Caco-2 (cell line): ENCODE measurements at regions not wholly inside any gene's neighbourhood (a gene's known extent, or its start where the extent isn't known, plus 50 kb on each side); places are given as distances from the start of the nearest gene placed in this dataset.

Experiments used
- BruUV-seq: library from RNA; stranded (reverse); fragments of 400-500 nt; replicated peaks from 2 replicates; lab custom pipeline; 2021; lab: Mats Ljungman, UMichigan
- CTCF ChIA-PET: fragments of 300-600 bp; sonication (Branson Sonifier 250); formaldehyde crosslinking; loops from one replicate; lab custom pipeline; 2022; ENCODE audit warnings: antibody characterized with exemption; lab: Charles Lee
- POLR2A ChIA-PET: fragments of 300-600 bp; sonication (Branson Sonifier 250); formaldehyde crosslinking; loops from one replicate; lab custom pipeline; 2022; ENCODE audit warnings: antibody characterized with exemption; lab: Charles Lee
- DNase-seq, 2 experiments: peaks; one replicate each; pipeline versions ENCODE4 v3.0.0 to v3.0.0-alpha.2; 2020 to 2022
- H3K27me3 ChIP-seq: replicated peaks from 2 replicates; pipeline ENCODE4 v1.6.0; 2011; ENCODE audit warnings: low read length; ENCODE audit not compliant: control insufficient read depth, insufficient read depth
- H3K36me3 ChIP-seq: 2 replicates; pipeline ENCODE4 v1.5.1; 2011; ENCODE audit warnings: low read length; ENCODE audit not compliant: control insufficient read depth, insufficient read depth
- H3K4me1 ChIP-seq: fragments of 250-450 bp; sonication (Bioruptor Pico); 2 replicates; pipeline ENCODE4 v1.5.1; 2020; ENCODE audit warnings: mild to moderate bottlenecking
- H3K4me3 ChIP-seq: 2 replicates; pipeline ENCODE4 v1.5.1; 2011; ENCODE audit warnings: low read depth, mild to moderate bottlenecking, control low read depth, low read length
- H3K9me3 ChIP-seq: fragments of 250-450 bp; sonication (Bioruptor Pico); 2 replicates; pipeline ENCODE4 v1.5.1; 2020; ENCODE audit warnings: mild to moderate bottlenecking, moderate library complexity
- H3K27ac Mint-ChIP-seq: one replicate; pipeline ENCODE4 v1.8.0; 2022; ENCODE audit warnings: mixed read lengths; ENCODE audit not compliant: unreplicated experiment
- H3K27me3 Mint-ChIP-seq: one replicate; pipeline ENCODE4 v1.8.0; 2022; ENCODE audit warnings: mixed read lengths; ENCODE audit not compliant: insufficient read depth, unreplicated experiment
- H3K36me3 Mint-ChIP-seq: one replicate; pipeline ENCODE4 v1.8.0; 2022; ENCODE audit warnings: mild to moderate bottlenecking, mixed read lengths; ENCODE audit not compliant: insufficient read depth, unreplicated experiment
- H3K4me1 Mint-ChIP-seq: one replicate; pipeline ENCODE4 v1.8.0; 2022; ENCODE audit warnings: low read depth, mixed read lengths; ENCODE audit not compliant: unreplicated experiment
- H3K4me3 Mint-ChIP-seq: one replicate; pipeline ENCODE4 v1.8.0; 2022; ENCODE audit warnings: mild to moderate bottlenecking, moderate library complexity, mixed read lengths; ENCODE audit not compliant: unreplicated experiment
- H3K9me3 Mint-ChIP-seq: one replicate; pipeline ENCODE4 v1.8.0; 2022; ENCODE audit warnings: mixed read lengths; ENCODE audit not compliant: unreplicated experiment
- intact Hi-C: fragments of 100-400 bp; cut with micrococcal nuclease; formaldehyde crosslinking; loops from one replicate; pipeline ENCODE4 v1.10.0; 2022; ENCODE audit not compliant: unreplicated experiment
- TF ChIP-seq, protein P1 (sequence below), 2 experiments: fragments of 200-600 bp in 1 of 2; IDR thresholded peaks; 1 replicate in 1 of 2; 2 replicates in 1 of 2; pipeline versions ENCODE4 v1.5.1 to v1.8.0; 2011 to 2022; ENCODE audit warnings: antibody characterized with exemption in 1 of 2, control low read depth in 1 of 2, inconsistent platforms in 1 of 2, low read depth in 1 of 2, low read length in 1 of 2, mild to moderate bottlenecking in 1 of 2, moderate library complexity in 1 of 2; ENCODE audit not compliant: insufficient read depth in 1 of 2, severe bottlenecking in 1 of 2, unreplicated experiment in 1 of 2

DNA sequence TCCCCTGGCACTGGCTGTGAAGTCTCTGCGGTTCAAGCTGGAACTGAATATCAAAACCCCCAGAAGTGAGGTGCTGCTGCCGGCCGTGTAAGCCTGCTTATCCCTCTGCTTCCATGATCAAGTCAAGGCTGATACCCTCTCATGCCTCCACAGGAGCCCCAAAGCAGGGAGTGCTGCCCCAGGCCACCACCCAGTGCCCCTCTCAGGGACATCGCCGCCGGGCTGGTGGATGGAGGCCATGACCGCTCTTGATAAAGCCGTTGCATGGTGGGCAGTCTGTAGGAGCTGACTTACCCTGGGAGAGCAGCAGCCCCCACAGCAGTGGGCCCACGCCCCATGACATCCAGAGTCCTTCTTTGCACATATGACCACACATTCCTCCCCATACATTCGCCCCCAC is 162.0 kb upstream of the CST7 start:
- TF ChIP-seq, protein P1, sequence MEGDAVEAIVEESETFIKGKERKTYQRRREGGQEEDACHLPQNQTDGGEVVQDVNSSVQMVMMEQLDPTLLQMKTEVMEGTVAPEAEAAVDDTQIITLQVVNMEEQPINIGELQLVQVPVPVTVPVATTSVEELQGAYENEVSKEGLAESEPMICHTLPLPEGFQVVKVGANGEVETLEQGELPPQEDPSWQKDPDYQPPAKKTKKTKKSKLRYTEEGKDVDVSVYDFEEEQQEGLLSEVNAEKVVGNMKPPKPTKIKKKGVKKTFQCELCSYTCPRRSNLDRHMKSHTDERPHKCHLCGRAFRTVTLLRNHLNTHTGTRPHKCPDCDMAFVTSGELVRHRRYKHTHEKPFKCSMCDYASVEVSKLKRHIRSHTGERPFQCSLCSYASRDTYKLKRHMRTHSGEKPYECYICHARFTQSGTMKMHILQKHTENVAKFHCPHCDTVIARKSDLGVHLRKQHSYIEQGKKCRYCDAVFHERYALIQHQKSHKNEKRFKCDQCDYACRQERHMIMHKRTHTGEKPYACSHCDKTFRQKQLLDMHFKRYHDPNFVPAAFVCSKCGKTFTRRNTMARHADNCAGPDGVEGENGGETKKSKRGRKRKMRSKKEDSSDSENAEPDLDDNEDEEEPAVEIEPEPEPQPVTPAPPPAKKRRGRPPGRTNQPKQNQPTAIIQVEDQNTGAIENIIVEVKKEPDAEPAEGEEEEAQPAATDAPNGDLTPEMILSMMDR (IDR thresholded peaks at IDR 0.05; ENCODE audit: insufficient read depth in 1 of 2, low read depth in 1 of 2, low read length in 1 of 2, severe bottlenecking in 1 of 2, unreplicated experiment in 1 of 2), result no peak
- no peaks in the 10 kb centered on the region for H3K9me3 Mint-ChIP-seq

DNA sequence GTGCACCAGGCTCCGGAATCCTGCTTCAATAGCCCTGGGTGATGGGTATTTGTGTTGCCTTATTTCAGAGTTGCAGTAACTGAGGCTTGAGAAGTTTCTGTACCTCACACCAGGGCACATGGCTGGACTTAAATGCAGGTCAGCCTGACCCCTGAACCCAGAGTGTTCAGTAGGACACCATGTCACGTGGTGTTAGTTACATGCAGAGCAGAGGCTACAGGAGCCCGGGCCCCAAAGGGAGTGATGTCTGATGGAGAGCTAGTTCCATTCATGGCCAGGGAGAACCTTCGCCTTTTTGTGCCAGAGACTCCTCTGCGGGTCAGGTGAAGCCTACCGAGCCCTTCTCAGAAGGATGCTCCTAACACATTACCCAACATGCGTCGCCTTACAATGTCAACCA is 161.4 kb upstream of the CST7 start:
- Histone ChIP-seq H3K9me3 (no peaks in the 10 kb centered on the region), H3K36me3 (no peaks in the 10 kb centered on the region), H3K4me3 (no peak overlapping the region), H3K27me3 (no peaks in the 10 kb centered on the region), H3K4me1 (no peaks in the 10 kb centered on the region)
- H3K4me1 Mint-ChIP-seq, result no peaks in the 10 kb centered on the region
- H3K27ac Mint-ChIP-seq, result no peak overlapping the region
- ChIA-PET POLR2A (no interaction called here), CTCF (no interaction called here)
- no peak for DNase-seq
- H3K9me3 Mint-ChIP-seq, result no peaks in the 10 kb centered on the region
- no peak overlapping the region for H3K4me3 Mint-ChIP-seq
- intact Hi-C loops, result loop anchor here (10.0 kb wide), 2 partner anchors 283 to 483 kb away; no protein-coding TSS in a partner anchor
- TF ChIP-seq, protein P1 (IDR thresholded peaks at IDR 0.05; ENCODE audit: insufficient read depth in 1 of 2, low read depth in 1 of 2, low read length in 1 of 2, severe bottlenecking in 1 of 2, unreplicated experiment in 1 of 2), result no peak
- no peaks in the 10 kb centered on the region for H3K36me3 Mint-ChIP-seq
- no TSS peak for BruUV-seq
- H3K27me3 Mint-ChIP-seq, result peaks cover 10% of the 10 kb centered on the region

More for the DNA sequence above, 162.0 kb upstream of the CST7 start:
- CTCF ChIA-PET, result no interaction called here
- no TSS peak for BruUV-seq
- Histone ChIP-seq H3K9me3 (no peaks in the 10 kb centered on the region), H3K4me3 (no peak overlapping the region), H3K36me3 (no peaks in the 10 kb centered on the region), H3K27me3 (no peaks in the 10 kb centered on the region), H3K4me1 (no peaks in the 10 kb centered on the region)
- no peak overlapping the region for H3K27ac Mint-ChIP-seq
- no peaks in the 10 kb centered on the region for H3K4me1 Mint-ChIP-seq
- peaks cover 10% of the 10 kb centered on the region for H3K27me3 Mint-ChIP-seq
- intact Hi-C loops, result loop anchor here (10.0 kb wide), 2 partner anchors 282 to 482 kb away; no protein-coding TSS in a partner anchor
- POLR2A ChIA-PET, result no interaction called here
- DNase-seq, result no peak
- H3K36me3 Mint-ChIP-seq, result no peaks in the 10 kb centered on the region
- H3K4me3 Mint-ChIP-seq, result no peak overlapping the region

DNA sequence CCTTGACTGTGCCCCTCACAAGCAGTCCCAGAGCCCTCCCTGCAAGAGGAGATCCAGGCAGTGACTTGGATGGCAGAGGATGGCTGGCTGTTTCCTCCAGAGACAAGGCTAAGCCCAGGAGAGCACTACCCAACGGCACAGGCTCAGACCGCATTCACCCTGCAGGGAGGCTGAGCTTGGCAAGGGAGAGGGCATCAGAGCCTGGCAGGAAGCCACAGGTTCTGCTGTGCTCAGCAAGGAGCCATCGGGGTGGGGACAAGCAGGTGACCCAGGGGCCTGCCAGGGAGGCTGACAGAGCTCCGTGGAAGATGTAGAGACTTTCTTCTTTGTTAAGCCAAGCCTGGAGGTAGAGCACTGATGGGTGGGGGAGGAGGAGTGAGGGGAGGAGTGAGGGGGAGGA is 159.2 kb upstream of the CST7 start:
- TF ChIP-seq, protein P1 (IDR thresholded peaks at IDR 0.05; ENCODE audit: insufficient read depth in 1 of 2, low read depth in 1 of 2, low read length in 1 of 2, severe bottlenecking in 1 of 2, unreplicated experiment in 1 of 2), result no peak
- H3K4me3 ChIP-seq, result no peak overlapping the region
- BruUV-seq, result no TSS peak
- H3K27me3 ChIP-seq, result no peaks in the 10 kb centered on the region
- DNase-seq, result no peak
- Mint-ChIP-seq H3K27me3 (peaks cover 22% of the 10 kb centered on the region), H3K4me3 (no peak overlapping the region), H3K9me3 (no peaks in the 10 kb centered on the region), H3K27ac (no peak overlapping the region), H3K4me1 (no peaks in the 10 kb centered on the region), H3K36me3 (no peaks in the 10 kb centered on the region)
- no peaks in the 10 kb centered on the region for H3K4me1 ChIP-seq
- intact Hi-C loops, result loop anchor here (10.0 kb wide), 2 partner anchors 285 to 485 kb away; no protein-coding TSS in a partner anchor
- ChIA-PET POLR2A (interaction anchor here (0.7 kb wide), 1 partner anchor 79 kb away, joined by 3 read pairs; no protein-coding TSS in a partner anchor), CTCF (interaction anchor here (0.6 kb wide), 1 partner anchor 50 kb away, joined by 4 read pairs; no protein-coding TSS in a partner anchor)
- H3K9me3 ChIP-seq, result no peaks in the 10 kb centered on the region
- H3K36me3 ChIP-seq, result no peaks in the 10 kb centered on the region
